SU-DHL-6 (cell line): ENCODE measurements at regions not wholly inside any gene's neighbourhood (a gene's known extent, or its start where the extent isn't known, plus 50 kb on each side); places are given as distances from the start of the nearest gene placed in this dataset.

ENCODE experiments used
- H2AFZ ChIP-seq: fragments of 200-600 bp; sonication (generic); 2 replicates; pipeline ENCODE4 v1.6.1; 2014; ENCODE audit warnings: low read depth, mild to moderate bottlenecking, moderate library complexity, mixed read lengths, antibody characterized with exemption, low read length; ENCODE audit not compliant: severe bottlenecking
- H3F3A ChIP-seq: fragments of 200-600 bp; shearing (Covaris generic); 2 replicates; pipeline ENCODE4 v1.6.0; 2016; ENCODE audit warnings: antibody characterized with exemption, mild to moderate bottlenecking; ENCODE audit not compliant: insufficient read depth
- H3K27ac ChIP-seq: fragments of 200-600 bp; sonication (generic); 2 replicates; pipeline ENCODE4 v1.5.1; 2016; ENCODE audit warnings: low read depth, mild to moderate bottlenecking, low read length, moderate library complexity, mixed read lengths
- H3K27me3 ChIP-seq: fragments of 200-600 bp; sonication (generic), shearing (Covaris generic); 2 replicates; pipeline ENCODE4 v1.6.0; 2014; ENCODE audit warnings: mild to moderate bottlenecking, low read length
- H3K36me3 ChIP-seq: fragments of 200-600 bp; sonication (generic); 2 replicates; pipeline ENCODE4 v1.6.1; 2014; ENCODE audit warnings: mild to moderate bottlenecking, low read length, mixed read lengths
- H3K4me2 ChIP-seq: fragments of 300-600, 200-600 bp; shearing (Covaris generic), sonication (generic); 2 replicates; pipeline ENCODE4 v1.6.0; 2014; ENCODE audit warnings: low read length, low read depth, mild to moderate bottlenecking; ENCODE audit not compliant: poor library complexity, severe bottlenecking
- H3K4me3 ChIP-seq: fragments of 200-600 bp; sonication (generic); 2 replicates; pipeline ENCODE4 v1.5.1; 2014; ENCODE audit warnings: antibody characterized with exemption, low read length, mild to moderate bottlenecking, mixed read lengths; ENCODE audit not compliant: insufficient read depth, poor library complexity, severe bottlenecking
- H3K79me2 ChIP-seq: fragments of 200-600 bp; sonication (generic); 2 replicates; pipeline ENCODE4 v1.6.1; 2014; ENCODE audit warnings: mild to moderate bottlenecking, low read length, moderate library complexity; ENCODE audit not compliant: insufficient read depth
- H3K9ac ChIP-seq: fragments of 200-600 bp; sonication (generic); 2 replicates; pipeline ENCODE4 v1.7.0; 2014; ENCODE audit warnings: mild to moderate bottlenecking, low read length
- H3K9me2 ChIP-seq: fragments of 200-600 bp; sonication (generic); replicated peaks from 2 replicates; pipeline ENCODE4 v1.6.1; 2014; ENCODE audit warnings: low read length; ENCODE audit not compliant: insufficient read depth
- H3K9me3 ChIP-seq: fragments of 200-600 bp; sonication (generic); 2 replicates; pipeline ENCODE4 v1.6.1; 2014; ENCODE audit warnings: low read length, mixed read lengths; ENCODE audit not compliant: insufficient read depth
- H4K20me1 ChIP-seq: fragments of 200-600 bp; sonication (generic); 2 replicates; pipeline ENCODE4 v1.6.1; 2014; ENCODE audit warnings: low read depth, mild to moderate bottlenecking, antibody characterized with exemption, low read length, moderate library complexity, mixed read lengths
- CTCF ChIP-seq: fragments of 200-600 bp; sonication (generic); IDR thresholded peaks from one replicate; pipeline ENCODE4 v1.5.1; 2017; ENCODE audit warnings: antibody characterized with exemption, mild to moderate bottlenecking, low read length, moderate library complexity; ENCODE audit not compliant: insufficient read depth, poor library complexity, severe bottlenecking
- EZH2phosphoT487 ChIP-seq: fragments of 200-600 bp; sonication (generic), shearing (Covaris generic); conservative IDR thresholded peaks from 2 replicates; pipeline ENCODE4 v1.6.1; 2018; ENCODE audit warnings: mild to moderate bottlenecking, antibody characterized with exemption, low read length, moderate library complexity, mixed read lengths

GRCh38 chr10:62614389-62615157 lies 189.9 kb upstream of the ADO start:
- Histone ChIP-seq H2AFZ (no peak overlapping the region), H3K36me3 (no peaks in the 10 kb centered on the region), H3K27ac (no peak overlapping the region), H3K4me3 (no peak overlapping the region), H3K4me2 (no peak overlapping the region), H3K9me3 (no peaks in the 10 kb centered on the region), H3K9ac (no peak overlapping the region), H4K20me1 (no peaks in the 10 kb centered on the region), H3F3A (no peaks in the 10 kb centered on the region), H3K27me3 (no peaks in the 10 kb centered on the region), H3K79me2 (no peaks in the 10 kb centered on the region), H3K9me2 (no peaks in the 10 kb centered on the region)
- no peak for TF ChIP-seq CTCF
- no peak for TF ChIP-seq EZH2phosphoT487

GRCh38 chr10:62616885-62617590 lies 187.5 kb upstream of the ADO start:
- Histone ChIP-seq H3K9me2 (no peaks in the 10 kb centered on the region), H3K27me3 (no peaks in the 10 kb centered on the region)

GRCh38 chr10:62617652-62618051 lies 186.9 kb upstream of the ADO start:
- Histone ChIP-seq H2AFZ (no peak overlapping the region), H3K9me3 (no peaks in the 10 kb centered on the region), H3K9me2 (no peaks in the 10 kb centered on the region), H3K79me2 (no peaks in the 10 kb centered on the region), H4K20me1 (no peaks in the 10 kb centered on the region), H3K4me3 (no peak overlapping the region), H3K27me3 (no peaks in the 10 kb centered on the region), H3K4me2 (no peak overlapping the region), H3K9ac (no peak overlapping the region), H3K36me3 (no peaks in the 10 kb centered on the region), H3F3A (no peaks in the 10 kb centered on the region), H3K27ac (no peak overlapping the region)
- TF ChIP-seq EZH2phosphoT487, result no peak
- TF ChIP-seq CTCF, result no peak

More at GRCh38 chr10:62616885-62617590, 187.5 kb upstream of the ADO start:
- Histone ChIP-seq H3K9ac (no peak overlapping the region), H3K4me3 (no peak overlapping the region), H3K27ac (no peak overlapping the region), H3K9me3 (no peaks in the 10 kb centered on the region), H2AFZ (no peak overlapping the region), H3F3A (no peaks in the 10 kb centered on the region), H3K79me2 (no peaks in the 10 kb centered on the region), H3K4me2 (no peak overlapping the region), H3K36me3 (no peaks in the 10 kb centered on the region), H4K20me1 (no peaks in the 10 kb centered on the region)
- no peak for TF ChIP-seq CTCF
- no peak for TF ChIP-seq EZH2phosphoT487
